Suprapubic skin (tissue), 4 donors: ENCODE measurements at regions not wholly inside any gene's neighbourhood (a gene's known extent, or its start where the extent isn't known, plus 50 kb on each side); places are given as distances from the start of the nearest gene placed in this dataset.

Source experiments
- DNase-seq, 2 donors: peaks; one replicate each; pipeline ENCODE4 v3.0.0-alpha.2; 2019; ENCODE audit warnings: low spot score in 2 of 2
- H3K27ac ChIP-seq: fragments of 200-600 bp; sonication (generic); one replicate; pipeline ENCODE4 v1.5.1; 2019
- H3K27me3 ChIP-seq: fragments of 200-600 bp; sonication (generic); one replicate; pipeline ENCODE4 v1.5.1; 2019
- H3K36me3 ChIP-seq: fragments of 200-600 bp; sonication (generic); one replicate; pipeline ENCODE4 v1.5.1; 2019
- H3K4me1 ChIP-seq: fragments of 200-600 bp; sonication (generic); one replicate; pipeline ENCODE4 v1.5.1; 2019
- H3K4me3 ChIP-seq: fragments of 200-600 bp; sonication (generic); one replicate; pipeline ENCODE4 v1.5.1; 2019; ENCODE audit warnings: mild to moderate bottlenecking
- H3K9me3 ChIP-seq: fragments of 200-600 bp; sonication (generic); one replicate; pipeline ENCODE4 v1.5.1; 2019
- EP300 ChIP-seq: sonication (generic); formaldehyde crosslinking; IDR thresholded peaks from one replicate; pipeline ENCODE4 v1.6.1; 2017; ENCODE audit warnings: antibody characterized with exemption
- POLR2A ChIP-seq, 2 donors: fragments of 450-650 bp; IDR thresholded peaks; one replicate each; pipeline ENCODE4 v1.6.1; 2017; ENCODE audit warnings: antibody characterized with exemption in 2 of 2, mild to moderate bottlenecking in 2 of 2, moderate library complexity in 2 of 2
- POLR2AphosphoS5 ChIP-seq, 3 donors: sonication (generic); formaldehyde crosslinking; IDR thresholded peaks; one replicate each; pipeline ENCODE4 v1.6.1; 2017; ENCODE audit warnings: antibody characterized with exemption in 3 of 3
- WGBS: methylation state at CpG from one replicate; pipeline ENCODE4 v1.1.5; 2018; 5-methylcytosine and 5-hydroxymethylcytosine counted together
- TF ChIP-seq, protein P1 (sequence below), 2 donors: fragments of 200-600 bp in 1 of 2; fragments of 450-650 bp in 1 of 2; sonication (generic) in 1 of 2; IDR thresholded peaks; one replicate each; pipeline ENCODE4 v1.5.1; 2016 to 2019; ENCODE audit warnings: antibody characterized with exemption in 2 of 2, mild to moderate bottlenecking in 1 of 2, moderate library complexity in 1 of 2

- no peak for TF ChIP-seq POLR2A (IDR thresholded peaks at IDR 0.05)
- TF ChIP-seq POLR2AphosphoS5 (IDR thresholded peaks at IDR 0.05) = no peak
- no peak for TF ChIP-seq EP300
- TF ChIP-seq, protein P1, sequence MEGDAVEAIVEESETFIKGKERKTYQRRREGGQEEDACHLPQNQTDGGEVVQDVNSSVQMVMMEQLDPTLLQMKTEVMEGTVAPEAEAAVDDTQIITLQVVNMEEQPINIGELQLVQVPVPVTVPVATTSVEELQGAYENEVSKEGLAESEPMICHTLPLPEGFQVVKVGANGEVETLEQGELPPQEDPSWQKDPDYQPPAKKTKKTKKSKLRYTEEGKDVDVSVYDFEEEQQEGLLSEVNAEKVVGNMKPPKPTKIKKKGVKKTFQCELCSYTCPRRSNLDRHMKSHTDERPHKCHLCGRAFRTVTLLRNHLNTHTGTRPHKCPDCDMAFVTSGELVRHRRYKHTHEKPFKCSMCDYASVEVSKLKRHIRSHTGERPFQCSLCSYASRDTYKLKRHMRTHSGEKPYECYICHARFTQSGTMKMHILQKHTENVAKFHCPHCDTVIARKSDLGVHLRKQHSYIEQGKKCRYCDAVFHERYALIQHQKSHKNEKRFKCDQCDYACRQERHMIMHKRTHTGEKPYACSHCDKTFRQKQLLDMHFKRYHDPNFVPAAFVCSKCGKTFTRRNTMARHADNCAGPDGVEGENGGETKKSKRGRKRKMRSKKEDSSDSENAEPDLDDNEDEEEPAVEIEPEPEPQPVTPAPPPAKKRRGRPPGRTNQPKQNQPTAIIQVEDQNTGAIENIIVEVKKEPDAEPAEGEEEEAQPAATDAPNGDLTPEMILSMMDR (IDR thresholded peaks at IDR 0.05) = no peak
- no peak for DNase-seq
- Histone ChIP-seq H3K9me3 (no peaks in the 10 kb centered on the region), H3K27ac (no peak overlapping the region), H3K36me3 (no peaks in the 10 kb centered on the region), H3K4me1 (peaks cover 5% of the 10 kb centered on the region), H3K4me3 (no peak overlapping the region), H3K27me3 (peaks cover 11% of the 10 kb centered on the region)
- 74% methylated on average over 3 of the region's 3 CpGs for WGBS
These were observed 73.5 kb upstream of the IRS2 start for GRCh38 chr13:109859898-109860297.

DNA sequence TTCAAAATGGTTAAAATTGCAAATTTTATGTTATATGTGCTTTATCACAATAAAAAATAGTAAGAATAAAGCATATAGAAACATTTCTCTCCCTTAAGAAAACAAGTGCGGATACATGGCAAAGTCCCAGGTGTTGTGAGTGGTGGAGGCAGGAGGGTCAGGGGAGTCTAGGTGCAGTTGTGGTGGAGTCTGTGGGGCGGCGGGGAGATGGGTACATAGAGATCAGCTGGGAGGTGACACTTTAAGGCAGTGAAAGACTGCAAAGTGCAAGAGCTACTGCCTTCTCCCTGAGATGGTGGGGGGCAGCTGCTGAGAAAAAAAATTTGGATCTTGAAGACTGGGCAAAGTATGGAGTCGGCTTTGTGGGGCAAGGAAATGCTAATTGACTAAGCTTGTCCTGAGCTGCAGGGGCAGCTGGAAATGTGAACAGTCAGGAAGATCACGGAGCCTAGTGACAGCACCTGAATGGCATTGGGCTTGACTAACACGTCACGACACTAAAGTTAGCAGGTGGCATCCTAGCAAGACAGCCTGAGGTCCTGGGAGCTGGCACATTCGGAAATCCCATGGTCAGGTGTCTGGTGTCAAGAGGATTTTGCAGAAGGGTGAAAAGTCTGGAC lies 72.9 kb upstream of the IRS2 start:
- H3K9me3 ChIP-seq = no peaks in the 10 kb centered on the region
- 74% methylated on average over 8 of the region's 8 CpGs for WGBS

GRCh38 chr13:109858319-109858718 lies 71.9 kb upstream of the IRS2 start:
- no peak overlapping the region for H3K4me3 ChIP-seq
- TF ChIP-seq, protein P1 (IDR thresholded peaks at IDR 0.05) = no peak
- TF ChIP-seq POLR2AphosphoS5 (IDR thresholded peaks at IDR 0.05) (no peak), EP300 (no peak)
- no peak overlapping the region for H3K27ac ChIP-seq
- H3K36me3 ChIP-seq = no peaks in the 10 kb centered on the region
- no peak for DNase-seq
- H3K9me3 ChIP-seq = no peaks in the 10 kb centered on the region
- H3K4me1 ChIP-seq = peaks cover 5% of the 10 kb centered on the region
- peaks cover 11% of the 10 kb centered on the region for H3K27me3 ChIP-seq
- WGBS = 86% methylated on average over 7 of the region's 7 CpGs

More for the DNA sequence above, 72.9 kb upstream of the IRS2 start:
- Histone ChIP-seq H3K27ac (no peak overlapping the region), H3K36me3 (no peaks in the 10 kb centered on the region), H3K4me3 (no peak overlapping the region), H3K4me1 (peaks cover 5% of the 10 kb centered on the region), H3K27me3 (peaks cover 11% of the 10 kb centered on the region)
- TF ChIP-seq POLR2A (IDR thresholded peaks at IDR 0.05) = no peak
- TF ChIP-seq, protein P1 (IDR thresholded peaks at IDR 0.05) = no peak
- TF ChIP-seq POLR2AphosphoS5 (IDR thresholded peaks at IDR 0.05) = no peak
- no peak for TF ChIP-seq EP300
- no peak for DNase-seq

DNA sequence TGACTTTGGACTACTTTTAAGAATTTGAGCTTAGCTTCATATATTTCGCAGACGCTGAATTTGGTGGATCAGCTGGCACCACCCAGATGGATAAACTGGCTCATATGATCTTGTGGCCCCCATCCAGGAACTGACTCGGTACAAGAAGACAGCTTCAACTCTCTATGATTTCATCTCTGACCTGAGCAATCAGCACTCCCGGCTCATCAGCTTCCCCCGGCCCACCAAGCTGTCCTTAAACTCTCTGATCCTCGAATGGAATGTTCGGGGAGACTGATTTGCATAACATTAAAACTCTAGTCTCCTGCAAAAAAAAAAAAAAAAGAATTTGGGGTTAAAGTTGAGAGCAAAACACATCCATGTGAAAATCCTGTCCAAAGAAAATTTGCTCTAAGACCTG lies 71.4 kb upstream of the IRS2 start:
- WGBS = 77% methylated on average over 7 of the region's 7 CpGs
- H3K27me3 ChIP-seq = peaks cover 11% of the 10 kb centered on the region
- no peak for DNase-seq
- TF ChIP-seq EP300 (no peak), POLR2AphosphoS5 (IDR thresholded peaks at IDR 0.05) (no peak), POLR2A (IDR thresholded peaks at IDR 0.05) (no peak)
- TF ChIP-seq, protein P1 (IDR thresholded peaks at IDR 0.05) = no peak
- no peaks in the 10 kb centered on the region for H3K36me3 ChIP-seq
- no peak overlapping the region for H3K27ac ChIP-seq
- no peak overlapping the region for H3K4me3 ChIP-seq
- peaks cover 5% of the 10 kb centered on the region for H3K4me1 ChIP-seq
- H3K9me3 ChIP-seq = no peaks in the 10 kb centered on the region

- H3K4me1 ChIP-seq = peaks cover 2% of the 10 kb centered on the region
- no peak overlapping the region for H3K27ac ChIP-seq
- H3K4me3 ChIP-seq = no peak overlapping the region
- H3K36me3 ChIP-seq = no peaks in the 10 kb centered on the region
- no peak for DNase-seq
- TF ChIP-seq POLR2A (IDR thresholded peaks at IDR 0.05) = no peak
- TF ChIP-seq POLR2AphosphoS5 (IDR thresholded peaks at IDR 0.05) = no peak
- TF ChIP-seq EP300 = no peak
- TF ChIP-seq, protein P1 (IDR thresholded peaks at IDR 0.05) = no peak
- peaks cover 11% of the 10 kb centered on the region for H3K27me3 ChIP-seq
- H3K9me3 ChIP-seq = no peaks in the 10 kb centered on the region
- WGBS = 78% methylated on average over 5 of the region's 5 CpGs
These were observed 70.9 kb upstream of the IRS2 start for GRCh38 chr13:109857325-109857724.
